Natural killer cell (primary cell): ENCODE measurements at regions not wholly inside any gene's neighbourhood (a gene's known extent, or its start where the extent isn't known, plus 50 kb on each side); places are given as distances from the start of the nearest gene placed in this dataset.

Experiments used
- ATAC-seq, 3 donors: fragments of 150-1000 bp in 2 of 3; fragments of 200-7000 bp in 1 of 3; cut with Tn5 transposase; 1 replicate in 1 of 3; 2 replicates in 2 of 3; pipeline ENCODE4 v1.10.0; 2021; ENCODE audit warnings: mild to moderate bottlenecking in 2 of 3, moderate library complexity in 2 of 3
- DNase-seq, 2 donors: peaks; one replicate each; pipeline versions ENCODE4 v3.0.0 to v3.0.0-alpha.2; 2013 to 2021; ENCODE audit warnings: mixed read lengths in 1 of 2
- H3K27ac ChIP-seq: one replicate; pipeline ENCODE4 v1.5.1; 2013; ENCODE audit warnings: mild to moderate bottlenecking, low read length
- H3K27me3 ChIP-seq: one replicate; pipeline ENCODE4 v1.6.1; 2013; ENCODE audit warnings: low read length; ENCODE audit not compliant: control insufficient read depth, insufficient read depth
- H3K36me3 ChIP-seq: one replicate; pipeline ENCODE4 v1.6.1; 2013; ENCODE audit warnings: low read length; ENCODE audit not compliant: control insufficient read depth, insufficient read depth
- H3K4me1 ChIP-seq: one replicate; pipeline ENCODE4 v1.6.1; 2013; ENCODE audit warnings: low read length; ENCODE audit not compliant: control insufficient read depth, insufficient read depth
- H3K4me3 ChIP-seq: one replicate; pipeline ENCODE4 v1.5.1; 2013; ENCODE audit warnings: low read length
- H3K9me3 ChIP-seq: one replicate; pipeline ENCODE4 v1.6.1; 2013; ENCODE audit warnings: low read length; ENCODE audit not compliant: control insufficient read depth, insufficient read depth
- H3K27ac Mint-ChIP-seq, 2 donors: one replicate each; pipeline ENCODE4 v1.8.0; 2022; ENCODE audit warnings: mild to moderate bottlenecking in 2 of 2, mixed read lengths in 2 of 2, moderate library complexity in 1 of 2
- H3K27me3 Mint-ChIP-seq, 2 donors: one replicate each; pipeline ENCODE4 v1.8.0; 2022; ENCODE audit warnings: low read depth in 2 of 2, mixed read lengths in 2 of 2
- H3K36me3 Mint-ChIP-seq: one replicate; pipeline ENCODE4 v1.8.0; 2022; ENCODE audit warnings: mixed read lengths
- H3K4me1 Mint-ChIP-seq, 2 donors: one replicate each; pipeline ENCODE4 v1.8.0; 2022; ENCODE audit warnings: mixed read lengths in 2 of 2
- H3K4me3 Mint-ChIP-seq: one replicate; pipeline ENCODE4 v1.8.0; 2022; ENCODE audit warnings: mild to moderate bottlenecking, moderate library complexity, mixed read lengths
- H3K9me3 Mint-ChIP-seq, 2 donors: one replicate each; pipeline ENCODE4 v1.8.0; 2022; ENCODE audit warnings: mixed read lengths in 2 of 2
- WGBS: methylation state at CpG from one replicate; pipeline ENCODE4 v1.1.7; 2013; ENCODE audit warnings: missing lambda C conversion rate; ENCODE audit not compliant: insufficient coverage; 5-methylcytosine and 5-hydroxymethylcytosine counted together
- intact Hi-C: fragments of 100-400 bp; cut with micrococcal nuclease; formaldehyde crosslinking; loops from one replicate; pipeline ENCODE4 v1.14.2; 2022
- TF ChIP-seq, protein P1 (sequence below): fragments of 200-600 bp; IDR thresholded peaks from one replicate; pipeline ENCODE4 v1.8.0; 2022; ENCODE audit warnings: antibody characterized with exemption

DNA sequence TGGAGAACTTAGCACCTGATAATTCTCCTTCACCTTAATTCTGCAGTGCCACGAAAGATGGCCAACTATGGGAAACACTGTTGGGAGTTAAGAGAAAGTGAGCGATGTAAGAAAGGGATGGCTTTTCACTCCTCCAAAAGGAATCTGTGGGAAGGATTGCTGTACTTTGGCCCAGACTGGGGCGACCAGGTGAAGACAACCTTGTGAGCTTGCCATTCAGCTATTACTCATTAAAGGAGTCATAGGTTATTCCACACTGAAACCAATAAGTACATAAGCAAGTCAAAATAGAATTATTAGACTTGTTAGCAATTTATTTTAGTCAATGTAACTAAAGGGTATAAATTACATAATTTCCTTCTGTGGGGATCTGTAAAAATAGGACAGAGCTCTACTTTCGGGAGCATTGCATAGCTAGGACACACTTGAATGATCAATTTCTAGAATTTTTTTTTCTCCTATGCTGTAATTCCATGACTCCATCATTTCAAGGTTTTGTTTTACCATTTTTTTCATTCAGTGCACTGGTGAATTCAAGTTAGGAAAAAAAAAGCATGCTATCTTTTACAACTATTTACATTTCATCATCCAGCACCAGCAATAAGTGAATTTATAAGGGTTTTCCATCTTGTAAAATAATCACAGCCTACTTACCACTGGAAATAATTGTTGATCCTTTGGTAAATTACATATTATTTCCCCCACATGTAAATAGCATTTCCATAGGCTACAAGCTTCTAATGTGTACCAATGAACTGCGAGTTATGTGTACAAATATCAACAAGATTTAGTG is 231.7 kb downstream of the SIM1 start:
- no peak for DNase-seq
- ATAC-seq = no peak
- H3K36me3 Mint-ChIP-seq = no peaks in the 10 kb centered on the region

DNA sequence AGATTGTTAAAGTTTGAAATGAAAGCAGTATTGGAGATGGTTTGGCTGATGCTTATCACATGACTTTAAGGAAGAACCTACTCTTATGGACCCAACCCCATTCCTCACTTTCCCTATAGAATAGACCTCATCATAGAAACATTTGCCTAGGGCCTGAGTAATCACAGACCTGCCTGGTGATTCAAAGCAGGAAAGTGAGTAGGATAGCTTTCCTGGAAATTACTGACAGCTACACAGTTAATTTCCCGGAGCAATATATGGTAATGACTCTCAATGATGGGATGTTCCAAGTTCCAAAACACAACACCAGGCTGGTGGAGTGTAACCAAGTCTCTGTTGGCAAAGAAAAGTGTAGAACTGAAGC is 233.8 kb downstream of the SIM1 start:
- no peak overlapping the region for H3K27ac Mint-ChIP-seq
- TF ChIP-seq, protein P1, sequence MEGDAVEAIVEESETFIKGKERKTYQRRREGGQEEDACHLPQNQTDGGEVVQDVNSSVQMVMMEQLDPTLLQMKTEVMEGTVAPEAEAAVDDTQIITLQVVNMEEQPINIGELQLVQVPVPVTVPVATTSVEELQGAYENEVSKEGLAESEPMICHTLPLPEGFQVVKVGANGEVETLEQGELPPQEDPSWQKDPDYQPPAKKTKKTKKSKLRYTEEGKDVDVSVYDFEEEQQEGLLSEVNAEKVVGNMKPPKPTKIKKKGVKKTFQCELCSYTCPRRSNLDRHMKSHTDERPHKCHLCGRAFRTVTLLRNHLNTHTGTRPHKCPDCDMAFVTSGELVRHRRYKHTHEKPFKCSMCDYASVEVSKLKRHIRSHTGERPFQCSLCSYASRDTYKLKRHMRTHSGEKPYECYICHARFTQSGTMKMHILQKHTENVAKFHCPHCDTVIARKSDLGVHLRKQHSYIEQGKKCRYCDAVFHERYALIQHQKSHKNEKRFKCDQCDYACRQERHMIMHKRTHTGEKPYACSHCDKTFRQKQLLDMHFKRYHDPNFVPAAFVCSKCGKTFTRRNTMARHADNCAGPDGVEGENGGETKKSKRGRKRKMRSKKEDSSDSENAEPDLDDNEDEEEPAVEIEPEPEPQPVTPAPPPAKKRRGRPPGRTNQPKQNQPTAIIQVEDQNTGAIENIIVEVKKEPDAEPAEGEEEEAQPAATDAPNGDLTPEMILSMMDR = no peak
- H3K27me3 ChIP-seq = no peaks in the 10 kb centered on the region

More for the DNA sequence above, 231.7 kb downstream of the SIM1 start:
- Mint-ChIP-seq H3K27ac (no peak overlapping the region), H3K27me3 (peaks cover 0 to 5% of the 10 kb centered on the region in 2 donors), H3K4me3 (no peak overlapping the region), H3K9me3 (no peaks in the 10 kb centered on the region), H3K4me1 (peaks cover 0 to 4% of the 10 kb centered on the region in 2 donors)
- Histone ChIP-seq H3K36me3 (no peaks in the 10 kb centered on the region), H3K9me3 (no peaks in the 10 kb centered on the region), H3K4me3 (no peak overlapping the region), H3K27ac (no peak overlapping the region), H3K4me1 (no peaks in the 10 kb centered on the region), H3K27me3 (peaks cover 3% of the 10 kb centered on the region)
- intact Hi-C loops = no loop called here
- WGBS = 88% methylated on average over 4 of the region's 5 CpGs
- TF ChIP-seq, protein P1 = no peak

DNA sequence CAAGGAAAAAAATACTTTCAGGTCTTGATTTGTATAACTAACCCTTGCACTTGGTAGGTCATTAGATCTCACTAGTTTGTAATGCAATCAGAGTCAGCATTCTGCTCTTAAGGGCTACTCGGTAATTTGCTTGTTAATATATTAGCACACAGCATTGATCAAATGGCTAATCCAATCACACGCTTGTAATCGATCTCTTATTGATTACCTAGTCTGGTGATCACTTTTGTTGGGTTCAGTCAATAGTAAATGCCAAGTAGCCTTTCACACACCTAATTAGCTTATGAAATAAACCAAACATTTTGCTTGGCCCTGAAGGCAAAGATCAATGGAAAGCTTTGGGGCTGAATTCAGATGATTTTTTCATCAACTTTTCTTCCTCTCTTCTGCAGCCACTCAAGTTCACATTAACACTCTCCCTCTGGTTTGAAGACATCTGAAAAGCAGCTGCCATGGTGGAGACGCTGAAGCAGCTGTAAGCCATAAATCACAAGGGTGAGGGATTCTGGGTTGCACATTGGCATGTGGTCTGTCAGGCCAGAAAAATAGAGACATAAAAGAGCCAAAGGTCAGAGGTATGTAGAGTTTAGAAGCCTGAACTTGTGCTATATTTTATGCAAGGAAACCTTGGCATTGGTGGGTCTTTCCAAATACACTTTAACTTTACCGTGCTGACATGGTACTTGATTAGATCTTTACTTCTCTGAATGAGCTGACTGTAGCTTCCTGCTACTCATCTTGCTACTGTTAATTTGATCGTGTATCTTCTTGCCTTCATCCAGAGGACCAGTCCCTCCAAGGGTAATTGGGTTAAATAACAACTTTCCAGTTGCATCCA is 234.4 kb downstream of the SIM1 start:
- Histone ChIP-seq H3K9me3 (no peaks in the 10 kb centered on the region), H3K36me3 (no peaks in the 10 kb centered on the region), H3K27ac (no peak overlapping the region), H3K4me3 (no peak overlapping the region), H3K27me3 (no peaks in the 10 kb centered on the region), H3K4me1 (no peaks in the 10 kb centered on the region)
- Mint-ChIP-seq H3K36me3 (no peaks in the 10 kb centered on the region), H3K4me3 (peak overlapping the region; percentile 17), H3K27me3 (no peaks in the 10 kb centered on the region), H3K9me3 (no peaks in the 10 kb centered on the region), H3K4me1 (peaks cover 0 to 4% of the 10 kb centered on the region in 2 donors), H3K27ac (no peak overlapping the region)
- whole genome bisulfite sequencing = 83% methylated on average over 6 of the region's 6 CpGs
- TF ChIP-seq, protein P1 = no peak
- no peak for DNase-seq
- intact Hi-C loops = no loop called here
- no peak for ATAC-seq

More for the DNA sequence above, 233.8 kb downstream of the SIM1 start:
- ATAC-seq = no peak
- no peak overlapping the region for H3K27ac ChIP-seq
- no peak overlapping the region for H3K4me3 ChIP-seq
- DNase-seq = no peak
- intact Hi-C loops = no loop called here
- Mint-ChIP-seq H3K36me3 (no peaks in the 10 kb centered on the region), H3K4me1 (peaks cover 0 to 4% of the 10 kb centered on the region in 2 donors), H3K9me3 (no peaks in the 10 kb centered on the region), H3K4me3 (no peak overlapping the region), H3K27me3 (no peaks in the 10 kb centered on the region)
- no peaks in the 10 kb centered on the region for H3K4me1 ChIP-seq
- 83% methylated on average over 1 of the region's 1 CpG for WGBS
- no peaks in the 10 kb centered on the region for H3K9me3 ChIP-seq
- H3K36me3 ChIP-seq = no peaks in the 10 kb centered on the region
